HG03060 (cell line): ENCODE measurements at regions not wholly inside any gene's neighbourhood (a gene's known extent, or its start where the extent isn't known, plus 50 kb on each side); places are given as distances from the start of the nearest gene placed in this dataset.

ENCODE experiments used
- ATAC-seq: cut with Tn5 transposase; IDR thresholded peaks from one replicate; pipeline ENCODE4 v1.9.1; 2021; ENCODE audit warnings: low read depth, moderate number of reproducible peaks; ENCODE audit not compliant: unreplicated experiment

DNA sequence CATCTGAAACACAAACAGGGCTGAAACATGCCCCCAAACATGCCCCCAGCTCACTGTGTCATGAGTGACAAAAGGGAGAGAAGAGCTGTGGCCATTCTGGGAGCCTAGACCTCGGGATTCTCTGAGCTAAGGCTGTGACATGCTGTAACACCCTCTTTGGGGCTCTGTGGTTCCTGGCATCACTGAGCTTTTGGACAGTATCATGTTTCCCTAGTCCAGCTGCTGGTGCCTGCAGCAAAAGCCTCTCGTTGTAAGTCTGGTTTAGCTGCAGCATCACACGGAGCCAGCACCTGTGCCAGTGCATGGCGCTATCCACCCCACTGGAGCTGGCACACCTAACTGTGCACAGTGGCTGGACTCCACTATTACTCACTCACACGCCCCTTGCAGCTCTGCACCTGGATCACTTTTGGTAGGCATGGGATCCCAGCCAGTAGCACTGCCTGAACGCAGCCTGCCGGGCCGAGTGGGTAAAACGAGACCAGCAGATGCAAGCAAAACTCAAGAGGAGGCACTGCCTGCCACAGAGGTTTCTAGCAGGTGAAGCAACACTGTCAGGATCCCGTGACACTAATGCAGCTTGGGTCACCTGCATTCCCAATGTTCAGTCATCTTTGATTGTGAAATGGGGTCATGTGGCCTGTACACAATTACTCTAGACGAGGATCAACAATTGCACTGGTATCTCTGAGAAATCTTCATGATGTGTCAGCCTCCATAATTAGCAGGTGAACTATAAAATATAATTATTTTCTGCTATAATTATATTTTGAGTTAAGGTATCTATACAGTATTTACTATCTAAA, 547.2 kb downstream of the ZNF804A start:
- ATAC-seq = no peak

GRCh38 chr2:185147361-185147760, 549.0 kb downstream of the ZNF804A start:
- ATAC-seq = no peak

DNA sequence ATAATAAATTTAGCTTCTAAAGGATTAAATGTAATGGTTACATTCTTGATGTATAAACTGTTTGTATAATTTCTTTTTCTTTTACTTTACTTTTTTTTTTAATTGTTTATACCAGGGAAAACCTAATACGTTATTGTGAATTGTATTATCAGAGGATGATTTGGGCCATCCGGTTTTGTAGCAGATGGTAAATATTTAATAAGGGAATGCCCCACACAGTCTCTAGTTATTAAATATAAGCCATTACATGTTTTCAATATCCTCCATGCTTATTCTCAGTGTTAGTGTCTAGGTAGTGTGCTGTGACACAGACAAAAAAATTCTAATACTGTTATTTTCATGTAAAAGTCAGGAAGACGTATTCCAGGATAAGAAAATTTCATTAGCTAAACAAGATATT, 553.9 kb downstream of the ZNF804A start:
- ATAC-seq = no peak

GRCh38 chr2:185161701-185162100, 563.4 kb downstream of the ZNF804A start:
- ATAC-seq = no peak

DNA sequence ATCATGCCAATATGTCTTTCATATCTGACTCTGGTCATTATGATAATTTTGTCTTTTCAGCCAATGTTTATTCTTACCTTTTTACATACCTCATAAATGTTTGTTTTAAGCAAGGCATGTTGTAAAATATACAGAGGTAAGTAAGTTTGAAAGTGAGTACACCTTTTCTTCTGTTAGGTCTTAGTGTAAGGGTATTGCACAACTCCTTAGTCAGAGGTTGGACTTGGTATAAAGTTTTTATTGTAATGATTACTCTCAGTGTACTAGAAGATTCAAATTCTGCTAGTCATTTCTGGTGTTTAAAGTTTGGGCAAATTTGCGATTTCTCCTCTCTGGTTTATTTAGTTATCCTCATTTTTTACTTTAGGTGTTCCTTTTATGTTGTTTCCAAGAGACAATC, 564.3 kb upstream of the FSIP2 start:
- no peak for ATAC-seq

DNA sequence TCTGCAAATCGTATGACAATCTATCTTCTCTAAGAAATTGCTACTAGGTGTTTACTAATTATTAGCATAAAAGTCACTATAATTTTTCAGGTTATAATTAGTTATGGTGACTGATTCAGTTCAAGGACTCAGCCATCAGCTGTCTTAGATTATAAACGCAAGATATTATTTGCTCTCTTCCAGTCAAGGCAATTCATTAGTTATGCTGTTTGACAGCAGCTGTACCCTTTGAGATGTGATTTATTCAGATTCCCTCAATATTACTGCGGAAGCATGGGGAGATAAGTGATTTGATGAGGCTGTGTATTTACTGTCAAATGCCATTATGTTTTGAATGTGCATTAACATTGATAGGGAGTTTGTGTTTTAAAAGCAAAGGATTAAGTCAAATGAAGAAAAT, 558.9 kb upstream of the FSIP2 start:
- ATAC-seq = no peak

- ATAC-seq = no peak
Measured at GRCh38 chr2:185181901-185182300, 556.7 kb upstream of the FSIP2 start.

- no peak for ATAC-seq
Measured at GRCh38 chr2:185185044-185185443, 553.6 kb upstream of the FSIP2 start.

DNA sequence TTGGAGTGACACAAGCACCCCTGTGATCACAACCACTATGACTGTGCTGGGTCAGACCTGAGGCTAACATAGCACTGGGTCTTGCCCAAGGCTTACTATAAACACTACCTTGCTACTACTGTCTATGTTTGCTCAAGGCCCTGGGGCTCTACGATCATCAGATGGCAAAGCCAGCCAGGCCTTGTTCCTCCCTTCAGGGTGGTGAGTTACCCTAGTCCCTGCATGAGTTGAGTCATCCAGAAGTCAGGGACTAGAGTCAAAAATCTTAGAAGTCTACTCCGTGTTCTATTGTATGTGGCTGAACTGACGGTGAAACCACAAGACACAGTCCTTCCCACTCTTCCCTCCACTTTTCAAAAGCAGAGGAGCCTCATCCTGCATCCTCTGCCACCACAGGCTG, 551.2 kb upstream of the FSIP2 start:
- ATAC-seq = no peak

- ATAC-seq = no peak
Measured at GRCh38 chr2:185188656-185189055, 549.9 kb upstream of the FSIP2 start.

DNA sequence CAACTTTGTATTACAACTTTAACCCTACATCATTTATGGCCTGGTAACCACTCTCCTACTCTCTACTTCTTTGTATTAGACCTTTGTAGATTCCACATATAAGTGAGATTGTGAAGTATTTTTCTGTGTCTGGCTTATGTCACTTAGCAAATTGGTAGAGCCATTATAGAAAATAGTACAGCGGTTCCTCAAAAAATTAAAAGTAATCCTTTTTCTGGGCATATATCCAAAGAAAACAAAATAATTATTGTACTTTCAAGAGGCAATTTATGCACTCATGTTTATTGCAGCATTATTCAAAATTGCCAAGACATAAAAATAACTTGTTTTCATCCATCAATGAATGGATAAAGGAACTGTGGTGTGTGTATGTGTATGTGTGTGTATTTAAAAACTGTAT, 537.5 kb upstream of the FSIP2 start:
- ATAC-seq = no peak

DNA sequence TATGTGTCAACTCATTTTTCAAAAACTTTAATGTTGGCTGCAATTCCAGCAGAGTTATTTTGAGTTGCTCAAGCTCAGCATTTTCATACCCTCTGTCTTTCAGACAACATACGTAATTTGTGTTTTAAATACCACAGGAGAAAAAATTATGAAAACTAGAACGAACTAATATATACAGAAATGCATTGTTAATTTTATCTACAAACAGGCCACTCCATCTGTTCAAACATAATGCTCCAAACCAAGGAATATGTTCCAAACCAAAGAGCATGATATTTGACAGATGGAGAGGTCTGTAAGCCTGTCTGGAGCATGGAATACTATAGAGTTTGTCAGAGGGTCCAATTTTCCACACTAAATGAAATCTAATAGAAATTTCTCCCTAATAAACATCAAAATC, 536.2 kb upstream of the FSIP2 start:
- no peak for ATAC-seq

DNA sequence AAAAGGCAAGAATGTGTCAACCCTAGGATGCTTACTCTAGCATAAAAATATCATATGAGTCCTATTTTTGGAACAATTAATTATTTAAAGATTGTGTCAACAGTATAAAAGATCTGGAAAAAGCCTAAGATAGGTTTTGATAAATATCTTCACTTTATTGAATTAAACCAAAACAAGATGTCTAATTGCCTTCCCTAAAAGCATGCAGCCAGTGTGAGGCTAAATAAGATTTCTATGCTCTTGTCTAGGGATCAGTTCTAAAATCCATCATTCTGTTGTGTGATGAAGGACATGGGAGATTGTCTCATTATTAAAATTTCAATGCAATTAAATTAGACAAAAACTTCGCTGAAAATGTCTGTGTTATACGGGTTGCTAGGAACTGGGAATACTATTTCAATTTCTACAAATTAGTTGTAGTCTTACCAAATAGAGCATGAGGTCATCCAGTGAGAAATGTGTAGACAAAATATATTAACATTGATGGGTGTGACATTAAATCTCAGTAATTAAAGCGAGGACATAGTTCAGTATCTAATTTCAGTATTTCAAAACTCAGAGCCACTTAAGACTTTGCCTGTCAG, 535.6 kb upstream of the FSIP2 start:
- no peak for ATAC-seq

GRCh38 chr2:185208261-185208660, 530.3 kb upstream of the FSIP2 start:
- no peak for ATAC-seq

DNA sequence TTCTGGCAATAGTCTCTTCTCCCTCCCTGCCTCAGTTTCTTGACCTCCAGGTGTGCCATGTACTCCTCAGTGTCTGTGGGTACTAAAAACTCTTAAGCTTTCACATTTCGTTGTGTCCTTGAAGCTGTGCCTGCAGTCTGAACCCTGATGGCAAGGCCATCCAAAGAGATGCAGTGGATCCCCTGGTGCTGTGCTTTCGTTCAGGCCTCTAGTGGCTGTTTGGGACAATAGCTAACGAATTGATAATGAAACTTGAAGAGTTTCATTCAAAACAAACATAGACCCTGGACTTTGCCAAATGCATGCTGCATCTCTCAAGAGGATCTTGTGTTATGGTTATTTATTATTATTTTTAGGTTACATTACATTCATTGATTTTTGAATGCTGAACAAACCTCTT, 523.1 kb upstream of the FSIP2 start:
- ATAC-seq = no peak

GRCh38 chr2:185219981-185220380, 518.6 kb upstream of the FSIP2 start:
- ATAC-seq = no peak

DNA sequence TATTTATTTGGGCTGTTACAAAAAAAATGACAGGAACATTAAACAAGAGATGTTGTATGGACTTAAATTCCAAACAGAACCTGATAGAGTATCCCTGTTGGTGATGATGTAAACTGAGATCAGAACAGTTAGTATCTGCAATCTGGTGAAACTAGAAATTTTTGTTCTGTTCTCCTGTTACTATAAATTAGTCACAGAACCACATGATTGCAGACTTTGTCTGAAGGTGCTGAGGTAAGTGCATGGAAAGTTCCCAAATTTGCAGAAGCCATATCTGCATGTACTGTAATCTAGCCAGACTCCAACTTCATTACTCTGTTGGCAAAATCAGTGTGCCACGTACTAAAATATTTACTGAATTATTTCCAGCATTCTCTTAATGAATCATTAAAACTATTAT, 516.3 kb upstream of the FSIP2 start:
- no peak for ATAC-seq

DNA sequence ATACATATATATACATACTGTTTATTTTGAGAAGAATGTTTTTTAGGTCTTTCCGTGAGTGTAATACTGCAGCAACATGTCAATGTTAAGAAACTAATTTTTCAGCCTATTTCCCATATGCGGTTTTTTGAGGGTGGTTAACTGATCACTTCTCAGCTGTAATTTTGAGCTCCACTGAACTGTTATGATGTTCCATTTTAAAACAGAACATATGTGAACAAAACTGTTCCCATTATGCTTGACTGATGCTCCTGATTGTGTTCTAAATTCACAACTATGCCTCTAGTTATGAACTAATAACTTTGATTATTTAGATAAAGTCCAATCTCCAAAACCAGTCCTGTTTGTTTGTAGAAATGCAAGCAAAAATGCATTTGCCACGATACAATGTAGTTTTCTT, 511.2 kb upstream of the FSIP2 start:
- ATAC-seq = no peak

GRCh38 chr2:185239491-185239890, 499.1 kb upstream of the FSIP2 start:
- no peak for ATAC-seq

DNA sequence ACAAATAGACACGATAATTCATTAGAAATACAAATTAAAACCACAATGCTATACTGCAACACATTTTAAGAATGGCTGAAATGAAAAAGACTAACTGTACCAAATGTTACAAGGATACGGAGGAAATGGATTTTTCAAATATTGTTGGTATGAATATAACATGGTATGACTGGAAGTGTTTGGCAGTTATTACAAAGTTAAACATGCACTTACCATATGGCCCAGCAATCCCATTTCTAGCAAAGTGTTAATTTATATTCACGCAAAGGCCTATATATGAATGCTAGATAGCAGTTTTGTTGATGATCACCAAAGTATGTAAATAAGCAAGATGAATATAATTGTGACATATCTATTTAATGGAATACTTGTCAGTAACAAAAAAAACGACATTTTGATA, 497.8 kb upstream of the FSIP2 start:
- no peak for ATAC-seq

- no peak for ATAC-seq
Measured at GRCh38 chr2:185241556-185241955, 497.0 kb upstream of the FSIP2 start.

DNA sequence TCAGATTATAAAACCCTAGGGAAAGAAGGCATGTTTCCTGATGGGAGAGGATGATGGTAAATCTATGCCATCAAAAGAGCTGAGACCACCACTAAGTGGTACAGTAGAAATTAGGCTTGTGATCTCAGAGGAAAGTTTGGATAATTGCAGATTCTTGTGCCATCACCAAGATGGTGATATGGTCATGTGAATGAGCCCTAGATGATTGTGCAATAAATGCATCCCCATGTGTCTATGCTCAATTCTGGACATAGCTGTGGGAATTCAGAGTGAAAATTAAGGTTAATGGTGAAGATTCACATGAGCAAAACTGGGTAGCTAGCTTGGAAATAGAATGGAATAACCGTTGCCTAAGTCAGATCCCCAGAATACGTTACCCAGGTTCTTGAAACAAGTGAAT, 496.1 kb upstream of the FSIP2 start:
- ATAC-seq = no peak
